HCT116 (cell line): ENCODE measurements at regions not wholly inside any gene's neighbourhood (a gene's known extent, or its start where the extent isn't known, plus 50 kb on each side); places are given as distances from the start of the nearest gene placed in this dataset.

Source experiments
- ATAC-seq: fragments of 200-7000 bp; cut with Tn5 transposase; 2 replicates; pipeline ENCODE4 v1.9.1; 2020; ENCODE audit warnings: mild to moderate bottlenecking, moderate library complexity
- BruUV-seq: library from RNA; stranded (reverse); fragments of 400-500 nt; replicated peaks from 2 replicates; lab custom pipeline; 2021; lab: Mats Ljungman, UMichigan
- CTCF ChIA-PET: fragments of 300-600 bp; sonication (Branson Sonifier 250); formaldehyde crosslinking; loops from one replicate; lab custom pipeline; 2021; ENCODE audit warnings: antibody characterized with exemption; lab: Charles Lee
- POLR2A ChIA-PET: fragments of 300-600, 350-600 bp; sonication (Branson Sonifier 250); formaldehyde crosslinking; loops from one replicate; lab custom pipeline; 2021; ENCODE audit warnings: antibody characterized with exemption; lab: Charles Lee
- RAD21 ChIA-PET, 2 experiments: fragments of 300-600 bp; sonication (Branson Sonifier 250); formaldehyde crosslinking; loops; one replicate each; lab custom pipeline; 2023; ENCODE audit warnings: low total read pairs in 2 of 2; ENCODE audit not compliant: uncharacterized antibody in 2 of 2, unreplicated experiment in 2 of 2, low non-redundant PET in 1 of 2; lab: Charles Lee
- DNase-seq: peaks from one replicate; pipeline ENCODE4 v3.0.0-alpha.2; 2010; ENCODE audit warnings: low read depth, low spot score
- H2AFZ ChIP-seq: fragments of 200-600 bp; shearing (Covaris generic), sonication (generic); 2 replicates; pipeline ENCODE4 v1.6.1; 2017; ENCODE audit warnings: low read depth, mixed run types, mixed read lengths, antibody characterized with exemption, low read length; ENCODE audit not compliant: poor library complexity, severe bottlenecking
- H3K27ac ChIP-seq: 2 replicates; pipeline ENCODE4 v1.5.1; 2012; ENCODE audit warnings: low read depth, low read length
- H3K27me3 ChIP-seq: fragments of 200-600 bp; sonication (generic); 2 replicates; pipeline ENCODE4 v1.6.1; 2016; ENCODE audit warnings: mixed run types, low read length, mixed read lengths; ENCODE audit not compliant: insufficient read depth
- H3K36me3 ChIP-seq, 2 experiments: fragments of 200-500 bp in 1 of 2; fragments of 200-600 bp in 1 of 2; sonication (Bioruptor generic) in 1 of 2; sonication (generic) in 1 of 2; 2 replicates each; pipeline versions ENCODE4 v1.5.1 to v1.6.1; 2014 to 2016; ENCODE audit warnings: low read length in 2 of 2, inconsistent platforms in 1 of 2, mixed read lengths in 1 of 2, mixed run types in 1 of 2; ENCODE audit not compliant: insufficient read depth in 2 of 2, control insufficient read depth in 1 of 2
- H3K4me1 ChIP-seq, 2 experiments: fragments of 200-600 bp in 1 of 2; sonication (generic) in 1 of 2; 2 replicates each; pipeline versions ENCODE4 v1.5.1 to v1.6.1; 2012 to 2017; ENCODE audit warnings: low read length in 2 of 2, inconsistent platforms in 1 of 2, mild to moderate bottlenecking in 1 of 2, mixed read lengths in 1 of 2, mixed run types in 1 of 2, moderate library complexity in 1 of 2; ENCODE audit not compliant: insufficient read depth in 2 of 2, control insufficient read depth in 1 of 2
- H3K4me2 ChIP-seq: fragments of 200-600 bp; sonication (generic); 2 replicates; pipeline ENCODE4 v1.6.1; 2017; ENCODE audit warnings: mixed run types, low read length, mixed read lengths
- H3K4me3 ChIP-seq, 2 experiments: fragments of 200-600 bp in 1 of 2; sonication (generic) in 1 of 2; replicated peaks in 1 of 2; 2 replicates each; pipeline ENCODE4 v1.5.1; 2011 to 2016; ENCODE audit warnings: low read length in 2 of 2, control low read depth in 1 of 2, low read depth in 1 of 2, mild to moderate bottlenecking in 1 of 2, mixed read lengths in 1 of 2, mixed run types in 1 of 2
- H3K79me2 ChIP-seq: fragments of 200-600 bp; sonication (generic); 2 replicates; pipeline ENCODE4 v1.6.1; 2017; ENCODE audit warnings: mild to moderate bottlenecking, mixed run types, low read length, moderate library complexity, mixed read lengths; ENCODE audit not compliant: insufficient read depth
- H3K9ac ChIP-seq: fragments of 200-600 bp; sonication (generic); 2 replicates; pipeline ENCODE4 v1.6.1; 2016; ENCODE audit warnings: low read length, mixed read lengths
- H3K9me2 ChIP-seq: fragments of 200-600 bp; sonication (generic), shearing (Covaris generic); 2 replicates; pipeline ENCODE4 v1.6.1; 2017; ENCODE audit warnings: mixed run types, mild to moderate bottlenecking, moderate library complexity; ENCODE audit not compliant: insufficient read depth
- H3K9me3 ChIP-seq, 2 experiments: fragments of 200-500 bp in 1 of 2; fragments of 200-600 bp in 1 of 2; sonication (Bioruptor generic) in 1 of 2; sonication (generic) in 1 of 2; 2 replicates each; pipeline ENCODE4 v1.6.1; 2014 to 2017; ENCODE audit warnings: low read length in 2 of 2, mixed read lengths in 2 of 2, inconsistent platforms in 1 of 2, low read depth in 1 of 2, mild to moderate bottlenecking in 1 of 2, mixed run types in 1 of 2, moderate library complexity in 1 of 2; ENCODE audit not compliant: control insufficient read depth in 1 of 2, insufficient read depth in 1 of 2
- H4K20me1 ChIP-seq: fragments of 200-600 bp; sonication (generic), shearing (Covaris generic); 2 replicates; pipeline ENCODE4 v1.6.1; 2017; ENCODE audit warnings: mixed run types, mild to moderate bottlenecking, moderate library complexity; ENCODE audit not compliant: insufficient read depth
- CEBPB ChIP-seq: IDR thresholded peaks from 2 replicates; pipeline ENCODE4 v1.6.1; 2012; ENCODE audit warnings: low read depth
- EZH2phosphoT487 ChIP-seq: fragments of 200-600 bp; IDR thresholded peaks from 2 replicates; pipeline ENCODE4 v1.6.1; 2018; ENCODE audit warnings: antibody characterized with exemption, borderline replicate concordance
- SP1 ChIP-seq: IDR thresholded peaks from 2 replicates; pipeline ENCODE4 v1.6.1; 2012; ENCODE audit warnings: low read depth
- SRF ChIP-seq: IDR thresholded peaks from 2 replicates; pipeline ENCODE4 v1.6.1; 2012; ENCODE audit warnings: low read depth
- TCF7L2 ChIP-seq: IDR thresholded peaks from 2 replicates; pipeline ENCODE4 v1.7.0; 2011; ENCODE audit warnings: borderline replicate concordance, inconsistent platforms; ENCODE audit not compliant: insufficient read depth, insufficient read length; ENCODE audit errors: extremely low read depth
- ZFX ChIP-seq: fragments of 450-650 bp; IDR thresholded peaks from 2 replicates; pipeline ENCODE4 v1.6.1; 2017
- intact Hi-C: fragments of 100-400 bp; cut with micrococcal nuclease; formaldehyde crosslinking; loops from 2 replicates; pipeline ENCODE4 v1.10.0; 2022

DNA sequence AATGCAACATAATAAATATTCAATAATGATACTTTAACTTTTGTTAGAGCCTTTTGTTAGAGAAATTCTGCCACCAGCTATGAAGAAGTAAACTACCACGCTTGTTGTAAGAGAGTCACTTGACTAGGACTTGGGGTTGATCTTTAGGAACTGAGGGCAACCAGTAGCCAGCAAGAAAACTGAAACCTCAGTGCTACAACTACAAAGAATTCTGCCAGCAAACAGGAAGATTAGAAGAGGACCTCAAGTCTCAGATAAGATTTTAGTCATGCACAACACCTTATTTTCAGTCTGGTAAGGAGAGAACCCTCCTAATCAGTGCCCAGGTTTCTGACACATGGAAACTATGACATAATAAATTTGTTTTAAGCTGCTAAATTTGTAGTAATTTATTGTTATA lies 498.3 kb upstream of the STEAP1 start:
- RAD21 ChIA-PET, result no interaction called here

DNA sequence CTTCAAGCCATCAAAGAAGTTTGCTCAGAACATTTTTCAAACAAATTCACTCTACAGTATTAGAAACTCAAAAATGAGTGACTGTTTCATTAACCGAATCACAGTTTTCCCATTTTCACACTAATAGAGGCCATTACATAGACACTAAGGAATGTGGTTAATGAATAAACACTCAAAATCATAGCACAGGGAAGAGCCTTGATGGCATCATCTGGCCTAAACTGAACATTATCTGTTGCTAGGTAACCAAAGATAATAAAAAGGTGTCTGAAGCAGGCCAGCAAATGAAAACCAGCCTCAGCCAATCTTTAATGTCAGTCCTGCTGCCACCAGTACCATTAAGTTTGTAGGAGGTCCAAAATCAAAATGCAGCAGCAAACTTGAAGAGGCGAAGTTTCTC lies 492.4 kb upstream of the STEAP1 start:
- intact Hi-C loops, result no loop called here
- Histone ChIP-seq H3K27me3 (no peaks in the 10 kb centered on the region), H3K4me2 (no peak overlapping the region), H2AFZ (no peak overlapping the region), H3K27ac (no peak overlapping the region), H3K9me2 (no peaks in the 10 kb centered on the region), H3K4me1 (no peaks in the 10 kb centered on the region), H3K9ac (no peak overlapping the region), H3K36me3 (no peaks in the 10 kb centered on the region), H3K9me3 (no peaks in the 10 kb centered on the region), H4K20me1 (peaks cover 4% of the 10 kb centered on the region; the same call in 1 of the 2 replicates), H3K4me3 (no peak overlapping the region), H3K79me2 (no peaks in the 10 kb centered on the region)
- no peak for ATAC-seq
- POLR2A ChIA-PET, result no interaction called here
- RAD21 ChIA-PET, result no interaction called here
- DNase-seq, result no peak
- CTCF ChIA-PET, result no interaction called here
- TF ChIP-seq SP1 (no peak), SRF (no peak), CEBPB (no peak)
- BruUV-seq, result no TSS peak

More for the DNA sequence above, 498.3 kb upstream of the STEAP1 start:
- no peak overlapping the region for H2AFZ ChIP-seq
- H3K27ac ChIP-seq, result no peak overlapping the region
- no peaks in the 10 kb centered on the region for H3K27me3 ChIP-seq
- intact Hi-C loops, result no loop called here
- CTCF ChIA-PET, result no interaction called here
- no peaks in the 10 kb centered on the region for H3K9me3 ChIP-seq
- BruUV-seq, result no TSS peak
- no peaks in the 10 kb centered on the region for H3K4me1 ChIP-seq
- no peak overlapping the region for H3K4me3 ChIP-seq
- no peak overlapping the region for H3K4me2 ChIP-seq
- H4K20me1 ChIP-seq, result no peaks in the 10 kb centered on the region
- H3K36me3 ChIP-seq, result no peaks in the 10 kb centered on the region
- TF ChIP-seq SP1 (no peak), SRF (no peak), TCF7L2 (no peak), ZFX (no peak), EZH2phosphoT487 (no peak)
- ATAC-seq (no peak), DNase-seq (no peak)
- no peaks in the 10 kb centered on the region for H3K9me2 ChIP-seq
- no peak overlapping the region for H3K9ac ChIP-seq
- H3K79me2 ChIP-seq, result no peaks in the 10 kb centered on the region
- POLR2A ChIA-PET, result no interaction called here
